Neuronal stem cell (in vitro differentiated cells): ENCODE measurements at regions not wholly inside any gene's neighbourhood (a gene's known extent, or its start where the extent isn't known, plus 50 kb on each side); places are given as distances from the start of the nearest gene placed in this dataset.
A peak's percentile ranks its signal among the peaks of the same experiment; 100 is the strongest.

ENCODE experiments used
- DNase-seq: peaks from one replicate; pipeline ENCODE4 v3.0.0-alpha.2; 2013; ENCODE audit warnings: low spot score
- H2AFZ ChIP-seq: one replicate; pipeline ENCODE4 v1.6.1; 2013; ENCODE audit warnings: mild to moderate bottlenecking, low read length, inconsistent platforms
- H2AK5ac ChIP-seq: 2 replicates; pipeline ENCODE4 v1.6.1; 2013; ENCODE audit warnings: low read depth, mild to moderate bottlenecking, inconsistent platforms, low read length, moderate library complexity, mixed read lengths
- H2BK120ac ChIP-seq: 2 replicates; pipeline ENCODE4 v1.6.1; 2013; ENCODE audit warnings: low read depth, mild to moderate bottlenecking, inconsistent platforms, low read length, moderate library complexity, mixed read lengths
- H2BK12ac ChIP-seq: one replicate; pipeline ENCODE4 v1.6.1; 2013; ENCODE audit warnings: low read length, inconsistent platforms
- H2BK15ac ChIP-seq: 2 replicates; pipeline ENCODE4 v1.6.1; 2013; ENCODE audit warnings: mild to moderate bottlenecking, low read length, inconsistent platforms, mixed read lengths
- H2BK5ac ChIP-seq: one replicate; pipeline ENCODE4 v1.6.1; 2013; ENCODE audit warnings: inconsistent platforms, mild to moderate bottlenecking, low read length, moderate library complexity
- H3K14ac ChIP-seq: one replicate; pipeline ENCODE4 v1.6.1; 2013; ENCODE audit warnings: low read length, inconsistent platforms
- H3K18ac ChIP-seq: 2 replicates; pipeline ENCODE4 v1.6.1; 2013; ENCODE audit warnings: low read length, inconsistent platforms
- H3K23ac ChIP-seq: 2 replicates; pipeline ENCODE4 v1.6.1; 2013; ENCODE audit warnings: low read depth, mild to moderate bottlenecking, mixed read lengths, low read length, inconsistent platforms; ENCODE audit not compliant: poor library complexity
- H3K27ac ChIP-seq: replicated peaks from 3 replicates; pipeline ENCODE4 v1.5.1; 2013; ENCODE audit warnings: low read length, inconsistent platforms
- H3K27me3 ChIP-seq, 3 experiments: 2 replicates each; pipeline ENCODE4 v1.6.1; 2013; ENCODE audit warnings: low read length in 3 of 3, mild to moderate bottlenecking in 2 of 3, inconsistent platforms in 1 of 3, low read depth in 1 of 3, mixed read lengths in 1 of 3, moderate library complexity in 1 of 3; ENCODE audit not compliant: control insufficient read depth in 3 of 3, insufficient read depth in 3 of 3
- H3K36me3 ChIP-seq, 2 donors: replicated peaks in 1 of 2; 2 replicates each; pipeline ENCODE4 v1.6.1; 2013; ENCODE audit warnings: low read length in 2 of 2; ENCODE audit not compliant: control insufficient read depth in 2 of 2, insufficient read depth in 2 of 2
- H3K4ac ChIP-seq: 2 replicates; pipeline ENCODE4 v1.6.1; 2013; ENCODE audit warnings: inconsistent platforms, mild to moderate bottlenecking, low read length, moderate library complexity
- H3K4me1 ChIP-seq, 2 donors: 1 replicate in 1 of 2; 2 replicates in 1 of 2; pipeline ENCODE4 v1.6.1; 2013; ENCODE audit warnings: low read length in 2 of 2, low read depth in 1 of 2; ENCODE audit not compliant: control insufficient read depth in 2 of 2, insufficient read depth in 1 of 2
- H3K4me2 ChIP-seq: one replicate; pipeline ENCODE4 v1.6.1; 2013; ENCODE audit warnings: mild to moderate bottlenecking, low read length, inconsistent platforms; ENCODE audit not compliant: insufficient read depth, poor library complexity, severe bottlenecking
- H3K4me3 ChIP-seq, 2 donors: 2 replicates each; pipeline ENCODE4 v1.5.1; 2013; ENCODE audit warnings: low read length in 2 of 2, mild to moderate bottlenecking in 2 of 2, inconsistent platforms in 1 of 2, moderate library complexity in 1 of 2
- H3K79me1 ChIP-seq: one replicate; pipeline ENCODE4 v1.6.1; 2013; ENCODE audit warnings: low read depth, mild to moderate bottlenecking, inconsistent platforms, low read length, moderate library complexity
- H3K9ac ChIP-seq: one replicate; pipeline ENCODE4 v1.6.1; 2013; ENCODE audit warnings: mild to moderate bottlenecking, low read depth, low read length, inconsistent platforms; ENCODE audit not compliant: poor library complexity
- H3K9me3 ChIP-seq, 2 donors: replicated peaks in 1 of 2; 2 replicates each; pipeline versions ENCODE3 to v1.6.1; 2013; ENCODE audit warnings: low read length in 2 of 2, mild to moderate bottlenecking in 2 of 2, inconsistent platforms in 1 of 2, low read depth in 1 of 2, mixed read lengths in 1 of 2, moderate library complexity in 1 of 2; ENCODE audit not compliant: control insufficient read depth in 2 of 2, insufficient read depth in 1 of 2
- H4K8ac ChIP-seq: one replicate; pipeline ENCODE4 v1.6.1; 2013; ENCODE audit warnings: low read depth, mild to moderate bottlenecking, inconsistent platforms, low read length, moderate library complexity
- H4K91ac ChIP-seq: one replicate; pipeline ENCODE4 v1.6.1; 2013; ENCODE audit warnings: low read length, low read depth, mild to moderate bottlenecking, inconsistent platforms; ENCODE audit not compliant: poor library complexity
- WGBS, 2 donors: extraction: QIAGEN DNeasy Blood & Tissue Kit; methylation state at CpG; one replicate each; pipeline ENCODE4 v1.1.7; 2013; ENCODE audit warnings: missing lambda C conversion rate in 2 of 2, mixed read lengths in 1 of 2; ENCODE audit not compliant: insufficient read length in 2 of 2, insufficient replicate concordance in 1 of 2; ENCODE audit errors: extremely low coverage in 2 of 2; 5-methylcytosine and 5-hydroxymethylcytosine counted together

GRCh38 chr5:124582561-124582840, 163.9 kb downstream of the ZNF608 start:
- H3K27ac ChIP-seq: peak overlapping the region; percentile 96
- no peak overlapping the region for H2BK15ac ChIP-seq
- no peak overlapping the region for H3K4me2 ChIP-seq

GRCh38 chr5:124581738-124582560, 164.5 kb downstream of the ZNF608 start:
- Histone ChIP-seq H2AK5ac (no peak overlapping the region), H4K91ac (no peak overlapping the region), H2BK5ac (no peak overlapping the region), H3K18ac (no peak overlapping the region), H3K14ac (no peak overlapping the region), H3K23ac (no peak overlapping the region), H3K4me1 (peaks cover 27 to 44% of the 10 kb centered on the region in 2 donors), H2AFZ (peak overlapping the region; percentile 64), H3K9me3 (peaks cover 4 to 23% of the 10 kb centered on the region in 2 donors), H3K4ac (no peak overlapping the region), H3K79me1 (no peaks in the 10 kb centered on the region), H3K4me3 (peak overlapping the region in 1 of 2 donors; percentile 3), H3K27me3 (no peaks in the 10 kb centered on the region), H2BK15ac (no peak overlapping the region), H2BK12ac (no peak overlapping the region), H3K4me2 (peak overlapping the region; percentile 23), H3K9ac (no peak overlapping the region), H3K36me3 (no peaks in the 10 kb centered on the region), H2BK120ac (no peak overlapping the region), H3K27ac (peak overlapping the region; percentile 96), H4K8ac (no peak overlapping the region)
- DNase-seq: no peak
- WGBS, 2 donors: no CpG with 5 or more reads among the region's 10 CpGs

More at GRCh38 chr5:124582561-124582840, 163.9 kb downstream of the ZNF608 start:
- Histone ChIP-seq H3K27me3 (no peaks in the 10 kb centered on the region), H4K91ac (no peak overlapping the region), H2AFZ (peak overlapping the region; percentile 64), H3K18ac (no peak overlapping the region), H3K23ac (no peak overlapping the region), H3K9ac (no peak overlapping the region), H3K14ac (no peak overlapping the region), H3K9me3 (peaks cover 4 to 23% of the 10 kb centered on the region in 2 donors), H2AK5ac (no peak overlapping the region), H3K36me3 (no peaks in the 10 kb centered on the region), H2BK12ac (no peak overlapping the region), H3K4me1 (peaks cover 26 to 41% of the 10 kb centered on the region in 2 donors), H3K4me3 (no peak overlapping the region), H4K8ac (no peak overlapping the region), H3K79me1 (no peaks in the 10 kb centered on the region), H3K4ac (no peak overlapping the region), H2BK120ac (no peak overlapping the region), H2BK5ac (no peak overlapping the region)
- WGBS, 2 donors: no CpG with 5 or more reads among the region's 1 CpG
- DNase-seq: no peak

- Histone ChIP-seq H3K14ac (no peak overlapping the region), H2AK5ac (no peak overlapping the region), H2BK5ac (no peak overlapping the region), H2BK120ac (no peak overlapping the region), H3K23ac (no peak overlapping the region), H2BK12ac (no peak overlapping the region), H2AFZ (peak overlapping the region; percentile 64), H3K4me3 (no peak overlapping the region), H3K9me3 (peaks cover 4 to 20% of the 10 kb centered on the region in 2 donors), H3K4me1 (peaks cover 33 to 52% of the 10 kb centered on the region in 2 donors), H4K8ac (no peak overlapping the region), H3K79me1 (no peaks in the 10 kb centered on the region), H3K18ac (peak overlapping the region; percentile 33), H4K91ac (no peak overlapping the region), H3K36me3 (no peaks in the 10 kb centered on the region), H3K4me2 (peak overlapping the region; percentile 38), H3K4ac (no peak overlapping the region), H3K9ac (peak overlapping the region; percentile 46), H3K27me3 (no peaks in the 10 kb centered on the region), H2BK15ac (no peak overlapping the region), H3K27ac (peak overlapping the region; percentile 96)
- peak; percentile 79 for DNase-seq
- no CpG with 5 or more reads among the region's 9 CpGs for WGBS, 2 donors
These were observed 165.3 kb downstream of the ZNF608 start for GRCh38 chr5:124580925-124581737.

- no peak overlapping the region for H3K23ac ChIP-seq
- H3K79me1 ChIP-seq: no peaks in the 10 kb centered on the region
- no CpG with 5 or more reads among the region's 6 CpGs for WGBS, 2 donors
- no peak overlapping the region for H2BK12ac ChIP-seq
- H3K4me1 ChIP-seq: peaks cover 33 to 59% of the 10 kb centered on the region in 2 donors
- H4K8ac ChIP-seq: no peak overlapping the region
- no peak overlapping the region for H3K18ac ChIP-seq
- H3K36me3 ChIP-seq: no peaks in the 10 kb centered on the region
- no peak overlapping the region for H2AK5ac ChIP-seq
- H2AFZ ChIP-seq: no peak overlapping the region
- H2BK5ac ChIP-seq: no peak overlapping the region
- no peaks in the 10 kb centered on the region for H3K27me3 ChIP-seq
- H2BK120ac ChIP-seq: no peak overlapping the region
- peak overlapping the region; percentile 38 for H3K4me2 ChIP-seq
- no peak overlapping the region for H3K14ac ChIP-seq
- H3K27ac ChIP-seq: peak overlapping the region; percentile 96
- DNase-seq: no peak
- H3K9me3 ChIP-seq: peaks cover 1 to 14% of the 10 kb centered on the region in 2 donors
- H3K4ac ChIP-seq: no peak overlapping the region
- no peak overlapping the region for H3K4me3 ChIP-seq
- H2BK15ac ChIP-seq: no peak overlapping the region
- no peak overlapping the region for H3K9ac ChIP-seq
- no peak overlapping the region for H4K91ac ChIP-seq
These were observed 165.9 kb downstream of the ZNF608 start for GRCh38 chr5:124580512-124580911.
